22Rv1 (cell line): ENCODE measurements at regions not wholly inside any gene's neighbourhood (a gene's known extent, or its start where the extent isn't known, plus 50 kb on each side); places are given as distances from the start of the nearest gene placed in this dataset.

Source experiments
- ZFX ChIP-seq: fragments of 450-650 bp; IDR thresholded peaks from 2 replicates; pipeline ENCODE4 v1.6.1; 2017; ENCODE audit warnings: antibody characterized with exemption, borderline replicate concordance
- TF ChIP-seq, protein P1 (sequence below): fragments of 450-650 bp; IDR thresholded peaks from 2 replicates; pipeline ENCODE4 v1.5.1; 2017; ENCODE audit warnings: mild to moderate bottlenecking

GRCh38 chr7:25666671-25667060, 438.4 kb upstream of the NPVF start:
- TF ChIP-seq, protein P1, sequence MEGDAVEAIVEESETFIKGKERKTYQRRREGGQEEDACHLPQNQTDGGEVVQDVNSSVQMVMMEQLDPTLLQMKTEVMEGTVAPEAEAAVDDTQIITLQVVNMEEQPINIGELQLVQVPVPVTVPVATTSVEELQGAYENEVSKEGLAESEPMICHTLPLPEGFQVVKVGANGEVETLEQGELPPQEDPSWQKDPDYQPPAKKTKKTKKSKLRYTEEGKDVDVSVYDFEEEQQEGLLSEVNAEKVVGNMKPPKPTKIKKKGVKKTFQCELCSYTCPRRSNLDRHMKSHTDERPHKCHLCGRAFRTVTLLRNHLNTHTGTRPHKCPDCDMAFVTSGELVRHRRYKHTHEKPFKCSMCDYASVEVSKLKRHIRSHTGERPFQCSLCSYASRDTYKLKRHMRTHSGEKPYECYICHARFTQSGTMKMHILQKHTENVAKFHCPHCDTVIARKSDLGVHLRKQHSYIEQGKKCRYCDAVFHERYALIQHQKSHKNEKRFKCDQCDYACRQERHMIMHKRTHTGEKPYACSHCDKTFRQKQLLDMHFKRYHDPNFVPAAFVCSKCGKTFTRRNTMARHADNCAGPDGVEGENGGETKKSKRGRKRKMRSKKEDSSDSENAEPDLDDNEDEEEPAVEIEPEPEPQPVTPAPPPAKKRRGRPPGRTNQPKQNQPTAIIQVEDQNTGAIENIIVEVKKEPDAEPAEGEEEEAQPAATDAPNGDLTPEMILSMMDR, result no peak
- no peak for TF ChIP-seq ZFX
